ENCODE measurements at regions not wholly inside any gene's neighbourhood (a gene's known extent, or its start where the extent isn't known, plus 50 kb on each side); places are given as distances from the start of the nearest gene placed in this dataset.
A peak's percentile ranks its signal among the peaks of the same experiment; 100 is the strongest.

DNA sequence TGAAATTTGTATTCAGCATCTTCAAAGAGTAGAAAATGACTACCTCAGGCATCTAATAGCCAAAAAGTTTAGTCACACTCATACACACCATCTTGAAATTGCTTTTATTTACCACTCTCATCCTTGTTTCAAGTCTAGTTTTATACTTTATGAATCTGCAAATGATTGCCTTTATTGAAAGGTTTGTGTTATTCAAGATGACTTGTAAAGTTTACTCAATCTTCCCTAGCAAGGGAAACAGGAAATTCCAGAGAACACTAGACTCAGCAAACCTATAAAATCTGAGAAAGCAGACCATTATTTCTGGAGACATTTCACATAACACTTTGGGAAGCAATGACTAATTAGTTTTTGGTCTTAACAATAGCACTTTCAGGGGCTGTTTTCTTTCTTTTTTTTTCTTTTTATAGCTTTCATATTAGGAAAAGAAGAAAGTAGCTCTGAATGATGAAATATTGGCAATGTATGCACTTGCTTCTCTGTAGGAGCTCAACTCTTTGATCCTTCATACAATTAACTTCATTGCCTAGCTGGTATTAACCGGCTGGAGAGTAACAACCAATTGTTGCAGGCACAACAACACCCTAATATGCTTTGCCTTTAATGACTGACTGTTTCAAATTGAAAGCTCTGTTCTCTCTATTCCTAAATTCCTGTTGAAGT lies 68.9 kb upstream of the HDAC9 start:
- H3K4me3 ChIP-seq (replicated peaks in 1 of 2; ENCODE audit: low read depth in 2 of 2, low read length in 2 of 2), result no peak overlapping the region
- TF ChIP-seq, protein P1, sequence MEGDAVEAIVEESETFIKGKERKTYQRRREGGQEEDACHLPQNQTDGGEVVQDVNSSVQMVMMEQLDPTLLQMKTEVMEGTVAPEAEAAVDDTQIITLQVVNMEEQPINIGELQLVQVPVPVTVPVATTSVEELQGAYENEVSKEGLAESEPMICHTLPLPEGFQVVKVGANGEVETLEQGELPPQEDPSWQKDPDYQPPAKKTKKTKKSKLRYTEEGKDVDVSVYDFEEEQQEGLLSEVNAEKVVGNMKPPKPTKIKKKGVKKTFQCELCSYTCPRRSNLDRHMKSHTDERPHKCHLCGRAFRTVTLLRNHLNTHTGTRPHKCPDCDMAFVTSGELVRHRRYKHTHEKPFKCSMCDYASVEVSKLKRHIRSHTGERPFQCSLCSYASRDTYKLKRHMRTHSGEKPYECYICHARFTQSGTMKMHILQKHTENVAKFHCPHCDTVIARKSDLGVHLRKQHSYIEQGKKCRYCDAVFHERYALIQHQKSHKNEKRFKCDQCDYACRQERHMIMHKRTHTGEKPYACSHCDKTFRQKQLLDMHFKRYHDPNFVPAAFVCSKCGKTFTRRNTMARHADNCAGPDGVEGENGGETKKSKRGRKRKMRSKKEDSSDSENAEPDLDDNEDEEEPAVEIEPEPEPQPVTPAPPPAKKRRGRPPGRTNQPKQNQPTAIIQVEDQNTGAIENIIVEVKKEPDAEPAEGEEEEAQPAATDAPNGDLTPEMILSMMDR (IDR thresholded peaks at IDR 0.05; ENCODE audit: low read depth, low read length), result no peak
- peak; percentile 56 to 61 for DNase-seq (ENCODE audit: low read depth in 2 of 2)

DNA sequence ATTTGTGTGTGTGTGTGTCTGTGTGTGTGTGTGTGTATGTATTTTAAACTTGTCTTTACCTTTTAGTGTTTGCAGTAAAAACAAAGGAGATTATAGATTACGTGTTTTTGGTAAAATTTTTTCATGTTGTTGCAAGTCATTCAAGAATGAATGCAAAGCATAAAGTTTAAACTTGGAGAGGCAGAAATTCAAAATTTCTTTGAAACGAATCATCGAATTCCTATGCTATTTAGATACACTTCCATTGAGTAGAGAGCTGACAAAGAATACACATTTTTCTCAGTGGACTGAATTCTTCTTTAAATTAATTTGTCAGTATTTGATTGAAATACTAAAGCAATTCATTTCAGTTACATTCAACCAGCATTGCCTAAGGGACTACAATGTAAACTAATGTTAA lies 66.0 kb upstream of the HDAC9 start:
- peak; percentile 53 to 71 for DNase-seq (ENCODE audit: low read depth in 2 of 2)
- TF ChIP-seq, protein P1 (IDR thresholded peaks at IDR 0.05; ENCODE audit: low read depth, low read length), result no peak
- H3K4me3 ChIP-seq (replicated peaks in 1 of 2; ENCODE audit: low read depth in 2 of 2, low read length in 2 of 2), result no peak overlapping the region

DNA sequence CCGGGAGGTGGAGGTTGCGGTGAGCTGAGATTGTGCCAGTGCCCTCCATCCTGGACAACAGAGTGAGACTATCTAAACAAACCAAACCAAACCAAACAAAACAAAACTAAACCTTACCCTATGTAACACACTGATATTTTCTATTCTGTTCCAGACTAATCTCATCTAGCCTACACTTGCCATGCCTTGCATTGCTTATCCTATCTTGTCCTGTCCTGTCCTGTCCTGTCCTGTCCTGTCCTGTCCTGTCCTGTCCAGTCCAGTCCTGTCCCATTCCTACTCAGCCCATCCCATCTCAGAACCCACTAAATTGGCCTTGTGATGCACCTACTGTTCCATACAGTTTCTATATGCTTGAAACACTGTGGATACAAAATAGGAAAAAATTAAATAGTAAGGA lies 64.7 kb upstream of the HDAC9 start:
- TF ChIP-seq, protein P1 (IDR thresholded peaks at IDR 0.05; ENCODE audit: low read depth, low read length), result no peak
- no peak for DNase-seq (ENCODE audit: low read depth in 2 of 2)
- H3K4me3 ChIP-seq (replicated peaks in 1 of 2; ENCODE audit: low read depth in 2 of 2, low read length in 2 of 2), result no peak overlapping the region

GRCh38 chr7:18434171-18434570 lies 61.4 kb upstream of the HDAC9 start:
- TF ChIP-seq, protein P1 (IDR thresholded peaks at IDR 0.05; ENCODE audit: low read depth, low read length), result no peak
- H3K4me3 ChIP-seq (replicated peaks in 1 of 2; ENCODE audit: low read depth in 2 of 2, low read length in 2 of 2), result no peak overlapping the region
- DNase-seq (ENCODE audit: low read depth in 2 of 2), result no peak

DNA sequence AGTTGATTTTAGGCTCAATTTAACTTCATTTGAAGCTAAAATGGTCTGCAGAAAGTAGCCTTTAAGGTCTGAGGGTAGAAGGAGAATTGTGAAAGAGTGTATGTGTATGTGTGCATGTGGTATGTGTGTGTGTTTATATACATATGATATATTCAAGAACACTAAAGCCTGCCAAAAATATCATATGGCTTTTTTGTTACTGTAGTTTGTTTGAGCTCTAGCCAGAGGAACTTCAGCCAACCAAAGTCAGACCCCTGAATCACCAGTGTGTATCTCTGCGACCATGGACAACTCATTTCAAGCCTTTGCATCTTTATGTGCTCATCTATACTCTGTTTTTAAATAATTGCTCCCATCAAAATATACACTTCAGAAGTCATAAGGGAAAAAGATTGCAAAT lies 58.4 kb upstream of the HDAC9 start:
- DNase-seq (ENCODE audit: low read depth in 2 of 2), result peak in 1 of 2 donors; percentile 37
- H3K4me3 ChIP-seq (replicated peaks in 1 of 2; ENCODE audit: low read depth in 2 of 2, low read length in 2 of 2), result no peak overlapping the region
- TF ChIP-seq, protein P1 (IDR thresholded peaks at IDR 0.05; ENCODE audit: low read depth, low read length), result no peak

- no peak overlapping the region for H3K4me3 ChIP-seq (replicated peaks in 1 of 2; ENCODE audit: low read depth in 2 of 2, low read length in 2 of 2)
- no peak for DNase-seq (ENCODE audit: low read depth in 2 of 2)
- TF ChIP-seq, protein P1 (IDR thresholded peaks at IDR 0.05; ENCODE audit: low read depth, low read length), result no peak
These were observed 54.6 kb upstream of the HDAC9 start for GRCh38 chr7:18440934-18441333.

GRCh38 chr7:18444826-18445225 lies 50.7 kb upstream of the HDAC9 start:
- DNase-seq (ENCODE audit: low read depth in 2 of 2), result peak in 1 of 2 donors; percentile 18
- TF ChIP-seq, protein P1 (IDR thresholded peaks at IDR 0.05; ENCODE audit: low read depth, low read length), result no peak
- no peak overlapping the region for H3K4me3 ChIP-seq (replicated peaks in 1 of 2; ENCODE audit: low read depth in 2 of 2, low read length in 2 of 2)

Measured in cardiac fibroblast (primary cell).